HG02981 (cell line): ENCODE measurements at regions not wholly inside any gene's neighbourhood (a gene's known extent, or its start where the extent isn't known, plus 50 kb on each side); places are given as distances from the start of the nearest gene placed in this dataset.
"Not testable (repeated sequence)": the region's sequence is repeated elsewhere in the genome, so short reads cannot be mapped to it uniquely, and the experiment has no call there.

Experiments used
- ATAC-seq: cut with Tn5 transposase; IDR thresholded peaks from one replicate; pipeline ENCODE4 v1.9.1; 2021; ENCODE audit warnings: mild to moderate bottlenecking, moderate library complexity; ENCODE audit not compliant: unreplicated experiment

DNA sequence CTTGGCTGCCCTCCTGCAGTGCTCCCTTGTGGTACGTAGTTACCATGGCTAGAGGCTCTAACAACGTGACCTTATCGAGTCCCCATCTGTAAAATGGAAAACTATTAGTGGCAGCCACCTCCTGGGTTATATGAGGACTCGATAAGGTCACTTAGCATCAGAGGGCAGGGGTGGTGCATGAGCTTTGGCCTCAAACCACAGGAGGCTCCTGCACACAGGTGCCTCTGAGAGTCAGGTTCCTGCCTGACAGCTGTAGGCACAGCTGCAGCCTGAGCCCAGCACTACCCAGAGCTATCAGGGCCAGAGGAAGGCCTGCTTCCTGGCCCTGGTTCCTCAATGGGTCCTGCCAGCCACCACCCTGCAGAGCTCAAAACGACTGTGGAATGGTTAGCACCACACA, 57.2 kb upstream of the SEC14L1 start:
- ATAC-seq = no peak

DNA sequence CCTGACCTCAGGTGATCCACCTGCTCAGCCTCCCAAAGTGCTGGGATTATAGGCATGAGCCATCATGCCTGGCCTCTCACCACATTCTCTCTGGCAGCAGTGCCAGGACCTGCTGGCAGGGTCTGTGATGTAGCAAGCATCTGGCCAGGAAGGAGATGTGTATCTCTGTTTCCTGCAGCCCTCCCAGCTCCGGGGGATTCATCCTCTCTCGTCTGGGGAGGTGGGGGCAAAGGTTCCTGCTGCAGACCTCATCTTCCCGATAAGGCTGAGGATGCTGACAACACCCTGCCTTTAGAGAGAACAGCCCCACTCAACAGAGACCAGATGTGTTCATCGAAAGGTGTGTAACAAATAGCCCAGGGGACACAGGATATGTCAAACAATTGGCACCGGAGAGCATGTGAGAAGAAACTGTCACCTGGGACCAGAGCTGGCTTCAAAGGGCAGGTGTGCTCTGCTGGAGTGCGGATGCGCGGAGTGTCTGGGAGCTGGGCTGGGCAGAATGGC, 54.8 kb upstream of the SEC14L1 start:
- no peak for ATAC-seq

DNA sequence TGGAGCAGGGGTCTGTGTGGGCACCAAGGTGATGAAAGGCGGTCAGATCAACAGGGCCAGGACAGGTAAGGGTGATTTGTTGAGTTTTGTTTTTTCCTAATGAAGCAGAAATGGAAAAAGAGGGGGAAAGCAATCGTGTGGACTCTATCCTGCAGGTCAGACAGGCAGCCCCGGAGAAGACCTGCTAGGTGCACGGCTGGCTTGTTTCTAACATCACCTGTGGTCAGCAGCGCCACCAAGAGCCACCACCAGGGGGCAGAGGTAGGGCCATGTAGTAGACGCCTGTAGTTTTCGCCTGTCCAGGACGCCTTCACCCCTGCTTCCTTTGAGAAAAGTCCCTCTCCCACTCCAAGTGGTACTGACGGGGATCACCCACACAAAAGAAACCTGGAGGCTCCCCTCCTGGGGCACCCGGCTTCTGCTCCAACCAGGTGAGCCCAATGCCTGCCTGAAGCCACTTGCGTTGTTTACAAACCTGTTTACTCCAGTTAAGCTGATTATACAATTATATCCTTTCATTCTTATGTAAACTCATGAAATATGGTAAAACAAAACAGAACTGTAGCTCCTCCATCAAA, 54.2 kb upstream of the SEC14L1 start:
- ATAC-seq = peak; percentile 49

DNA sequence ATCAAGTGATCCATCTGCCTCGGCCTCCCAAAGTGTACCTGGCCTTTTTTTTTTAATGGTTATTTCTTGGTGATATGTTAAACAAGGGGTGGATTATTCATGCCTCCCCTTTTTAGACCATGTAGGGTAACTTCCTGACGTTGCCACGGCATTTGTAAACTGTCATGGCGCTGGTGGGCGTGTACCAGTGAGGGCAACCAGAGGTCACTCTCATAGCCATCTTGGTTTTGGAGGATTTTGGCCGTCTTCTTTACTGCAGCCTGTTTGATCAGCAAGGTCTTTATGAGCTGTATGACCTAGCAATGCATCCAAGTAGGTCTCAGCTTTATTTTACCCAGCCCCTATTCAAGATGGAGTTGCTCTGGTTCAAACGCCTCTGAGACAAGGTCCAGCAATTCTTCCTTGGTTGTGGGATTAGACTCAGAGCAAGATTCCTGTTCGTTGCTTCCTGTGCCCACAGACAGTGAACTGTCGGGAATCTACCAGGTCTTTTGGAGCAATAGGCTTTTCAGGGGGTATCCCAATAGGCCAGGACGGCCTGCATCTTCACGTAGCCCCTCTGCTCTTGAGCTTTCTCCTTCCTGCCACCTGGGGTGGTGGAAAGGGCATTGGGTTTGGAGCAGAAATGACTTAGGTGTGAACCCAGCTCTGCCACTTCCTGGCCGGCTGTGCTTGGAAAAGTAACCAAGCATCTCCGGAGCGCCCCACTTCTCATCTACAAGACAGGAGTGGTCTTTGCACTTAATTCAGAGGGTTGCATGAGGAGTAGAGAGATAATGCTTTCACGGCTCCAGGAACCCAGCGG, 52.9 kb upstream of the SEC14L1 start:
- ATAC-seq = no peak

DNA sequence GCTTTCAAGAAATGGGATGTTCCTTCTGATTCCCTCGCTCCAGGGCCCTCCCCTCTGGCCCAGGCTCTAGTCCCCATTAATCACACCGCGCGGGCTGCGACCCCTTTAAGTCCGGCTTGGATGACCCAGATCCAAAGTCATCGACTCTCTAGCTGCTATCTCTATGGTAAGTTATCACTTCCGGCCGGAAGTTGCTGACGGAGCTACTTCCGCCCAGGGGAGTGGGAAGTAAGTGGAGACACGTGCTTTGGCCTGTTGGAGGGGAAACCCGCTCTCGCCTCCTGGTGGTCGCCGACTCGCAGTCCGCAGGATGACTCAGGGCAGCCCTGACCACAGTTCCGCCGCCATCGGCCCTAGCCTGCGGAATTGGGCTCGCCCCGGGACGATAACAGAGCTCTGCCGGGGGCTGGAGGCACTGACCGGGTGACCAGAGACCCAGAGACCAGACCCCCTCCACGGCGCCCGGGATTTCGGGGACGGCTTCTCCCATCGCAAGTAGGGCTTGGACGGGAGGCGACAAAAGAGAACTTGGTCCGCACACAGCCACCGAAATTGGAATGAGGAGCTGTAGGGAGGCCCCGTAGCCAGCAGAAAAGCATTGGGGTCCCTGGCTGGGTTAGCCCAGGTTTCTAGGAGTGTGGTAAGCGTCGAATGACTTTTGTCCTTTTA, 52.2 kb upstream of the SEC14L1 start:
- peak; percentile 78 for ATAC-seq

DNA sequence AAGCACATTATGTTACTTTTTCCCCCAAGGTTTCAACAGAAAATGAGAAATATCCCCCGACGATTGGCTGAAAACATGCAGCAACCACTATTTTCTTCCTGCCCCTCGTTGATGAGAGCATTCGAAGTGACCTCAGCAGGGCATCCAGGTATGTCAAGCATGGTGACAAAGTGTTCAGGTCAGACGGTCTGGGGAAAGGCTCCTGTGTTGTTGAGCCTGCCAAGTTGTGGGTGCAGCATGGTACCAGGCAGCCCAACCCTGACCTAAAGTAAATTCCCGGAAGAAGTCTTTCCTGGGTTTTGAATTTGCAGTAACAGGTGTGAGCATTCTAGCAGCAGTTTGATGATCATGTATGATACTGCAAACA, 51.7 kb upstream of the SEC14L1 start:
- ATAC-seq = no peak

DNA sequence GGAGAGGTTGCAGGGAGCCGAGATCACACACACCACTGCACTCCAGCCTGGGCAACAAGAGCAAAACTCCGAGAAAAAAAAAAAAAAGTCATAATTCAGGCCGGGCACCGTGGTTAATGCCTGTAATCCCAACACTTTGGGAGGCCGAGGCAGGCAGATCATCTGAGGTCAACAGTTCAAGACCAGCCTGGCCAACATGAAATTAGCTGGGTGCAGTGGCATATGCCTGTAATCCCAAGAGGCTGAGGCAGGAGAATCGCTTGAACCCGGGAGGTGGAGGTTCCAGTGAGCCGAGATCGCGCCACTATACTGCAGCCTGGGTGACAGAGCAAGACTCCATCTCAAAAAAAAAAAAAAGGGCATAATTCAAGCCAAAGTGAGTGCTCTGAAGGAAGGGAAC, 50.8 kb upstream of the SEC14L1 start:
- ATAC-seq = not testable (repeated sequence)

DNA sequence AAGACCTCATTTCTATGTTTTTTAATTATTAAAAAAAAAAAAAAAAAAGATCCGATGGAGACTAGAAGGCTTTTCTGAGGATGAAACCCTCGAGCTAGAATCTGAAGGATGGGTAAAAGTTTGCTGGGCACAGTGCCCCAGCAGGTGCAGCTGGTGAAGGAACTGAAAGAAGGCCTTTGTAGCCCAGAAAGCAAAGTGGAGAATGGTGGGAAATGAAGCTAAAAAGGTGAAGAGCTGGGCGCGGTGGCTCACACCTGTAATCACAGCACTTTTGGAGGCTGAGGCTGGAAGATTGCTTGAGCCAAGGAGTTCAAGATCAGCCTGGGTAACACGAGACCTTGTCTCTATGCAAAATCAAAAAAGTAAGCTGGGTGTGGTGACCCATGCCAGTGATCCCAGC, 50.3 kb upstream of the SEC14L1 start:
- ATAC-seq = no peak
